GM18507 (cell line): ENCODE measurements at regions not wholly inside any gene's neighbourhood (a gene's known extent, or its start where the extent isn't known, plus 50 kb on each side); places are given as distances from the start of the nearest gene placed in this dataset.
"Not testable (repeated sequence)": the region's sequence is repeated elsewhere in the genome, so short reads cannot be mapped to it uniquely, and the experiment has no call there.

Source experiments
- DNase-seq: peaks from one replicate; pipeline ENCODE4 v3.0.0; 2011; ENCODE audit warnings: low read depth; ENCODE audit not compliant: insufficient read length; ENCODE audit errors: extremely low spot score
- FAIRE-seq: peaks from 2 replicates; lab custom pipeline; 2011; peaks lifted over from hg19 to GRCh38; lab: Jason Lieb, UNC

GRCh38 chr10:28354511-28354910 is 51.6 kb upstream of the MPP7 start:
- no peak for DNase-seq
- FAIRE-seq, result no peak

GRCh38 chr10:28355376-28355775 is 52.5 kb upstream of the MPP7 start:
- no peak for FAIRE-seq

GRCh38 chr10:28359334-28359733 is 56.5 kb upstream of the MPP7 start:
- FAIRE-seq, result no peak
- no peak for DNase-seq

More at GRCh38 chr10:28355376-28355775, 52.5 kb upstream of the MPP7 start:
- no peak for DNase-seq

GRCh38 chr10:28360175-28360574 is 57.3 kb upstream of the MPP7 start:
- DNase-seq, result no peak
- FAIRE-seq, result no peak

- DNase-seq, result no peak
- no peak for FAIRE-seq
These were observed 60.5 kb upstream of the MPP7 start for GRCh38 chr10:28363376-28363775.

GRCh38 chr10:28365840-28366239 is 63.0 kb upstream of the MPP7 start:
- no peak for FAIRE-seq
- no peak for DNase-seq

- DNase-seq (no peak), FAIRE-seq (no peak)
These were observed 64.1 kb upstream of the MPP7 start for GRCh38 chr10:28366994-28367393.

GRCh38 chr10:28367413-28367812 is 64.5 kb upstream of the MPP7 start:
- no peak for DNase-seq
- no peak for FAIRE-seq

- FAIRE-seq (peak; percentile 77), DNase-seq (peak; percentile 9)
These were observed 65.1 kb upstream of the MPP7 start for GRCh38 chr10:28367929-28368484.

GRCh38 chr10:28370107-28370835 is 67.4 kb upstream of the MPP7 start:
- no peak for FAIRE-seq
- no peak for DNase-seq

GRCh38 chr10:28371638-28372037 is 68.8 kb upstream of the MPP7 start:
- not testable (repeated sequence) for FAIRE-seq

GRCh38 chr10:28374036-28374435 is 71.2 kb upstream of the MPP7 start:
- no peak for FAIRE-seq
- DNase-seq, result no peak

More at GRCh38 chr10:28371638-28372037, 68.8 kb upstream of the MPP7 start:
- DNase-seq, result not testable (repeated sequence)

- DNase-seq, result no peak
- FAIRE-seq, result no peak
These were observed 72.8 kb upstream of the MPP7 start for GRCh38 chr10:28375399-28376354.

- FAIRE-seq, result no peak
- no peak for DNase-seq
These were observed 76.2 kb upstream of the MPP7 start for GRCh38 chr10:28378986-28379585.

GRCh38 chr10:28381466-28381865 is 78.6 kb upstream of the MPP7 start:
- no peak for DNase-seq
- FAIRE-seq, result no peak

- peak; percentile 90 for FAIRE-seq
These were observed 79.1 kb upstream of the MPP7 start for GRCh38 chr10:28381903-28382347.

GRCh38 chr10:28382525-28383269 is 79.8 kb upstream of the MPP7 start:
- DNase-seq, result no peak
- peak; percentile 15 for FAIRE-seq

More at GRCh38 chr10:28381903-28382347, 79.1 kb upstream of the MPP7 start:
- DNase-seq, result peak; percentile 15

- FAIRE-seq, result no peak
- DNase-seq, result no peak
These were observed 81.7 kb upstream of the MPP7 start for GRCh38 chr10:28384557-28384956.
